HCT116 (cell line): ENCODE measurements at regions not wholly inside any gene's neighbourhood (a gene's known extent, or its start where the extent isn't known, plus 50 kb on each side); places are given as distances from the start of the nearest gene placed in this dataset.

Experiments used
- ATAC-seq: fragments of 200-7000 bp; cut with Tn5 transposase; 2 replicates; pipeline ENCODE4 v1.9.1; 2020; ENCODE audit warnings: mild to moderate bottlenecking, moderate library complexity
- BruUV-seq: library from RNA; stranded (reverse); fragments of 400-500 nt; replicated peaks from 2 replicates; lab custom pipeline; 2021; lab: Mats Ljungman, UMichigan
- CTCF ChIA-PET: fragments of 300-600 bp; sonication (Branson Sonifier 250); formaldehyde crosslinking; loops from one replicate; lab custom pipeline; 2021; ENCODE audit warnings: antibody characterized with exemption; lab: Charles Lee
- POLR2A ChIA-PET: fragments of 300-600, 350-600 bp; sonication (Branson Sonifier 250); formaldehyde crosslinking; loops from one replicate; lab custom pipeline; 2021; ENCODE audit warnings: antibody characterized with exemption; lab: Charles Lee
- RAD21 ChIA-PET, 2 experiments: fragments of 300-600 bp; sonication (Branson Sonifier 250); formaldehyde crosslinking; loops; one replicate each; lab custom pipeline; 2023; ENCODE audit warnings: low total read pairs in 2 of 2; ENCODE audit not compliant: uncharacterized antibody in 2 of 2, unreplicated experiment in 2 of 2, low non-redundant PET in 1 of 2; lab: Charles Lee
- DNase-seq: peaks from one replicate; pipeline ENCODE4 v3.0.0-alpha.2; 2010; ENCODE audit warnings: low read depth, low spot score
- H2AFZ ChIP-seq: fragments of 200-600 bp; shearing (Covaris generic), sonication (generic); 2 replicates; pipeline ENCODE4 v1.6.1; 2017; ENCODE audit warnings: low read depth, mixed run types, mixed read lengths, antibody characterized with exemption, low read length; ENCODE audit not compliant: poor library complexity, severe bottlenecking
- H3K27ac ChIP-seq: 2 replicates; pipeline ENCODE4 v1.5.1; 2012; ENCODE audit warnings: low read depth, low read length
- H3K27me3 ChIP-seq: fragments of 200-600 bp; sonication (generic); 2 replicates; pipeline ENCODE4 v1.6.1; 2016; ENCODE audit warnings: mixed run types, low read length, mixed read lengths; ENCODE audit not compliant: insufficient read depth
- H3K36me3 ChIP-seq, 2 experiments: fragments of 200-500 bp in 1 of 2; fragments of 200-600 bp in 1 of 2; sonication (Bioruptor generic) in 1 of 2; sonication (generic) in 1 of 2; 2 replicates each; pipeline versions ENCODE4 v1.5.1 to v1.6.1; 2014 to 2016; ENCODE audit warnings: low read length in 2 of 2, inconsistent platforms in 1 of 2, mixed read lengths in 1 of 2, mixed run types in 1 of 2; ENCODE audit not compliant: insufficient read depth in 2 of 2, control insufficient read depth in 1 of 2
- H3K4me1 ChIP-seq, 2 experiments: fragments of 200-600 bp in 1 of 2; sonication (generic) in 1 of 2; 2 replicates each; pipeline versions ENCODE4 v1.5.1 to v1.6.1; 2012 to 2017; ENCODE audit warnings: low read length in 2 of 2, inconsistent platforms in 1 of 2, mild to moderate bottlenecking in 1 of 2, mixed read lengths in 1 of 2, mixed run types in 1 of 2, moderate library complexity in 1 of 2; ENCODE audit not compliant: insufficient read depth in 2 of 2, control insufficient read depth in 1 of 2
- H3K4me2 ChIP-seq: fragments of 200-600 bp; sonication (generic); 2 replicates; pipeline ENCODE4 v1.6.1; 2017; ENCODE audit warnings: mixed run types, low read length, mixed read lengths
- H3K4me3 ChIP-seq, 2 experiments: fragments of 200-600 bp in 1 of 2; sonication (generic) in 1 of 2; replicated peaks in 1 of 2; 2 replicates each; pipeline ENCODE4 v1.5.1; 2011 to 2016; ENCODE audit warnings: low read length in 2 of 2, control low read depth in 1 of 2, low read depth in 1 of 2, mild to moderate bottlenecking in 1 of 2, mixed read lengths in 1 of 2, mixed run types in 1 of 2
- H3K79me2 ChIP-seq: fragments of 200-600 bp; sonication (generic); 2 replicates; pipeline ENCODE4 v1.6.1; 2017; ENCODE audit warnings: mild to moderate bottlenecking, mixed run types, low read length, moderate library complexity, mixed read lengths; ENCODE audit not compliant: insufficient read depth
- H3K9ac ChIP-seq: fragments of 200-600 bp; sonication (generic); 2 replicates; pipeline ENCODE4 v1.6.1; 2016; ENCODE audit warnings: low read length, mixed read lengths
- H3K9me2 ChIP-seq: fragments of 200-600 bp; sonication (generic), shearing (Covaris generic); 2 replicates; pipeline ENCODE4 v1.6.1; 2017; ENCODE audit warnings: mixed run types, mild to moderate bottlenecking, moderate library complexity; ENCODE audit not compliant: insufficient read depth
- H3K9me3 ChIP-seq, 2 experiments: fragments of 200-500 bp in 1 of 2; fragments of 200-600 bp in 1 of 2; sonication (Bioruptor generic) in 1 of 2; sonication (generic) in 1 of 2; 2 replicates each; pipeline ENCODE4 v1.6.1; 2014 to 2017; ENCODE audit warnings: low read length in 2 of 2, mixed read lengths in 2 of 2, inconsistent platforms in 1 of 2, low read depth in 1 of 2, mild to moderate bottlenecking in 1 of 2, mixed run types in 1 of 2, moderate library complexity in 1 of 2; ENCODE audit not compliant: control insufficient read depth in 1 of 2, insufficient read depth in 1 of 2
- H4K20me1 ChIP-seq: fragments of 200-600 bp; sonication (generic), shearing (Covaris generic); 2 replicates; pipeline ENCODE4 v1.6.1; 2017; ENCODE audit warnings: mixed run types, mild to moderate bottlenecking, moderate library complexity; ENCODE audit not compliant: insufficient read depth
- CBX3 ChIP-seq: IDR thresholded peaks from 2 replicates; pipeline ENCODE4 v1.6.1; 2012; ENCODE audit warnings: low read depth
- CEBPB ChIP-seq: IDR thresholded peaks from 2 replicates; pipeline ENCODE4 v1.6.1; 2012; ENCODE audit warnings: low read depth
- EGR1 ChIP-seq: IDR thresholded peaks from 2 replicates; pipeline ENCODE4 v1.6.1; 2012; ENCODE audit warnings: low read depth
- EZH2phosphoT487 ChIP-seq: fragments of 200-600 bp; IDR thresholded peaks from 2 replicates; pipeline ENCODE4 v1.6.1; 2018; ENCODE audit warnings: antibody characterized with exemption, borderline replicate concordance
- FOSL1 ChIP-seq: IDR thresholded peaks from 2 replicates; pipeline ENCODE4 v1.6.1; 2012; ENCODE audit warnings: low read depth
- POLR2A ChIP-seq: IDR thresholded peaks from 2 replicates; pipeline ENCODE4 v1.7.0; 2011; ENCODE audit warnings: borderline replicate concordance; ENCODE audit not compliant: insufficient read depth, insufficient read length; ENCODE audit errors: extremely low read depth
- POLR2AphosphoS5 ChIP-seq: IDR thresholded peaks from 2 replicates; pipeline ENCODE4 v1.6.1; 2011; ENCODE audit warnings: mild to moderate bottlenecking, low read depth, low read length, moderate library complexity
- SP1 ChIP-seq: IDR thresholded peaks from 2 replicates; pipeline ENCODE4 v1.6.1; 2012; ENCODE audit warnings: low read depth
- YY1 ChIP-seq: IDR thresholded peaks from 2 replicates; pipeline ENCODE4 v1.6.1; 2011; ENCODE audit warnings: low read length, low read depth, moderate library complexity, mild to moderate bottlenecking; ENCODE audit not compliant: insufficient replicate concordance; ENCODE audit errors: extremely low read depth
- ZNF274 ChIP-seq: fragments of 200-500 bp; sonication (Bioruptor generic); IDR thresholded peaks from 2 replicates; pipeline ENCODE4 v1.6.1; 2014; ENCODE audit warnings: mild to moderate bottlenecking, low read depth, low read length, inconsistent platforms
- intact Hi-C: fragments of 100-400 bp; cut with micrococcal nuclease; formaldehyde crosslinking; loops from 2 replicates; pipeline ENCODE4 v1.10.0; 2022
- TF ChIP-seq, protein P1 (sequence below): IDR thresholded peaks from 2 replicates; pipeline ENCODE4 v1.6.1; 2012
- TF ChIP-seq, protein P2 (sequence below): IDR thresholded peaks from 2 replicates; pipeline ENCODE4 v1.6.1; 2012; ENCODE audit warnings: low read depth
- TF ChIP-seq, protein P3 (sequence below): IDR thresholded peaks from 2 replicates; pipeline ENCODE4 v1.6.1; 2012
- TF ChIP-seq, protein P4 (sequence below), 3 experiments: fragments of 200-600 bp in 1 of 3; sonication (generic) in 1 of 3; IDR thresholded peaks in 2 of 3; conservative IDR thresholded peaks in 1 of 3; 2 replicates each; pipeline ENCODE4 v1.5.1; 2012 to 2017; ENCODE audit warnings: low read depth in 2 of 3, low read length in 2 of 3, antibody characterized with exemption in 1 of 3, borderline replicate concordance in 1 of 3, control low read depth in 1 of 3, mild to moderate bottlenecking in 1 of 3, mixed read lengths in 1 of 3, mixed run types in 1 of 3, moderate library complexity in 1 of 3; ENCODE audit not compliant: insufficient read depth in 1 of 3

DNA sequence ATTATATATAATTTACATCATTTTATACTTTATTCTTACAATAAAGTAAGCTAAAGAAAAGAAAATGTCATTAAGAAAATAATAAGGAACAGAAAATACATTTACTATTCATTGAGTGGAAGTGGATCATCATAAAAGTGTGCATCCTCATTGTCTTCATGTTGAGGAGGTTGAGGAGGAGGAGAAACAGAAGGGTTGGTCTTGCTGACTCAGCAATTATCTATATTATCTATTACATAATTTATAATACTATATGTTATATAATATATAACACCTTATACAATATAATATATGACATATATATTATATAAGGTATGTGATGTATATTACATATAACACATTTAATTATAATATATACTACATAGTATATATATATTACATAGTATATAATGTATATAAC is 558.5 kb upstream of the AMELY start (continued):
- TF ChIP-seq CBX3 (no peak), FOSL1 (no peak)
- TF ChIP-seq, protein P1, sequence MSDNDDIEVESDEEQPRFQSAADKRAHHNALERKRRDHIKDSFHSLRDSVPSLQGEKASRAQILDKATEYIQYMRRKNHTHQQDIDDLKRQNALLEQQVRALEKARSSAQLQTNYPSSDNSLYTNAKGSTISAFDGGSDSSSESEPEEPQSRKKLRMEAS, result no peak
- TF ChIP-seq, protein P2, sequence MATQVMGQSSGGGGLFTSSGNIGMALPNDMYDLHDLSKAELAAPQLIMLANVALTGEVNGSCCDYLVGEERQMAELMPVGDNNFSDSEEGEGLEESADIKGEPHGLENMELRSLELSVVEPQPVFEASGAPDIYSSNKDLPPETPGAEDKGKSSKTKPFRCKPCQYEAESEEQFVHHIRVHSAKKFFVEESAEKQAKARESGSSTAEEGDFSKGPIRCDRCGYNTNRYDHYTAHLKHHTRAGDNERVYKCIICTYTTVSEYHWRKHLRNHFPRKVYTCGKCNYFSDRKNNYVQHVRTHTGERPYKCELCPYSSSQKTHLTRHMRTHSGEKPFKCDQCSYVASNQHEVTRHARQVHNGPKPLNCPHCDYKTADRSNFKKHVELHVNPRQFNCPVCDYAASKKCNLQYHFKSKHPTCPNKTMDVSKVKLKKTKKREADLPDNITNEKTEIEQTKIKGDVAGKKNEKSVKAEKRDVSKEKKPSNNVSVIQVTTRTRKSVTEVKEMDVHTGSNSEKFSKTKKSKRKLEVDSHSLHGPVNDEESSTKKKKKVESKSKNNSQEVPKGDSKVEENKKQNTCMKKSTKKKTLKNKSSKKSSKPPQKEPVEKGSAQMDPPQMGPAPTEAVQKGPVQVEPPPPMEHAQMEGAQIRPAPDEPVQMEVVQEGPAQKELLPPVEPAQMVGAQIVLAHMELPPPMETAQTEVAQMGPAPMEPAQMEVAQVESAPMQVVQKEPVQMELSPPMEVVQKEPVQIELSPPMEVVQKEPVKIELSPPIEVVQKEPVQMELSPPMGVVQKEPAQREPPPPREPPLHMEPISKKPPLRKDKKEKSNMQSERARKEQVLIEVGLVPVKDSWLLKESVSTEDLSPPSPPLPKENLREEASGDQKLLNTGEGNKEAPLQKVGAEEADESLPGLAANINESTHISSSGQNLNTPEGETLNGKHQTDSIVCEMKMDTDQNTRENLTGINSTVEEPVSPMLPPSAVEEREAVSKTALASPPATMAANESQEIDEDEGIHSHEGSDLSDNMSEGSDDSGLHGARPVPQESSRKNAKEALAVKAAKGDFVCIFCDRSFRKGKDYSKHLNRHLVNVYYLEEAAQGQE, result no peak

DNA sequence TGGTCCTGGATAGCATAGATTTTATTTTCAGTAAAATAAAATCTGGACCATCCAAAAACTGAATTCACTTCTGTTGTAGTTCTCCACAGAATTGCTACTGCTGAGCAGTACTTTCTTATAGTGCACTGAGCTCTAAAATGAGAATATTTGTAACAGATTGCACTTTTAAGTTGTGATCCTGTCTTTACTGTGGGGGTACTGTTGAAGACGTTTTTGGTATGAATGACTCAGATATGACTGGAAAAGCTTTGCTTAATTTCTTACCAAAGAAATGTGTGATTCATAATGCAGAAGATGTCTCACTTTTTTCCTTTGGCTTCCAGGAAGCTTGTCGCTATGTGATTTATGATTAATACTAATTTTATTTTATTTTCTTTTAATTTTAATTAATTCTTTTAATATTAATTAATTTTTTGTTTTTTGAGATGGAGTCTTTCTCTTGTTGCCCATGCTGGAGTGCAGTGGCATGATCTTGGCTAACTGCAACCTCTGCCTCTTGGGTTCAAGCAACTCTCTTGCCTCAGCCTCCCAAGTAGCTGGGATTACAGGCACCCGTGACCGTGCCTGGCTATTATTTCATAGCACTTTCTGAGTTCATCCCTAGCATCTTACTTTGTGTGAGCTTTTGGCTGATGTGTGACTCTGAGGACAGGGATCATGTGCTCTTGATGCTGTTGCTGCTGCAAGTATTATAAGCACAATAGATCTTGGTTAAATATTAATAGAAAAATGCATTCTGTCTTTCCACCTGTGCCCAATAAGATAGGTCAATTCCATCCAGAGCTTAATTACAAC is 557.6 kb upstream of the AMELY start:
- intact Hi-C loops, result no loop called here
- H3K79me2 ChIP-seq, result no peaks in the 10 kb centered on the region
- ChIA-PET RAD21 (no interaction called here), POLR2A (no interaction called here), CTCF (no interaction called here)
- DNase-seq (no peak), ATAC-seq (no peak)
- no peak overlapping the region for H2AFZ ChIP-seq
- no peaks in the 10 kb centered on the region for H3K27me3 ChIP-seq
- BruUV-seq, result no TSS peak
- H3K36me3 ChIP-seq, result no peaks in the 10 kb centered on the region
- no peaks in the 10 kb centered on the region for H3K4me1 ChIP-seq
- no peaks in the 10 kb centered on the region for H3K9me2 ChIP-seq
- no peak overlapping the region for H3K9ac ChIP-seq
- no peak overlapping the region for H3K27ac ChIP-seq
- no peaks in the 10 kb centered on the region for H3K9me3 ChIP-seq
- no peak overlapping the region for H3K4me3 ChIP-seq
- H4K20me1 ChIP-seq, result no peaks in the 10 kb centered on the region
- no peak overlapping the region for H3K4me2 ChIP-seq
- TF ChIP-seq POLR2AphosphoS5 (no peak), EGR1 (no peak), SP1 (no peak), ZNF274 (no peak), YY1 (no peak), EZH2phosphoT487 (no peak), POLR2A (no peak), CEBPB (no peak)
- TF ChIP-seq, protein P3, sequence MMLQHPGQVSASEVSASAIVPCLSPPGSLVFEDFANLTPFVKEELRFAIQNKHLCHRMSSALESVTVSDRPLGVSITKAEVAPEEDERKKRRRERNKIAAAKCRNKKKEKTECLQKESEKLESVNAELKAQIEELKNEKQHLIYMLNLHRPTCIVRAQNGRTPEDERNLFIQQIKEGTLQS, result no peak
- TF ChIP-seq, protein P1, result no peak
- TF ChIP-seq, protein P2, result no peak
- TF ChIP-seq, protein P4, sequence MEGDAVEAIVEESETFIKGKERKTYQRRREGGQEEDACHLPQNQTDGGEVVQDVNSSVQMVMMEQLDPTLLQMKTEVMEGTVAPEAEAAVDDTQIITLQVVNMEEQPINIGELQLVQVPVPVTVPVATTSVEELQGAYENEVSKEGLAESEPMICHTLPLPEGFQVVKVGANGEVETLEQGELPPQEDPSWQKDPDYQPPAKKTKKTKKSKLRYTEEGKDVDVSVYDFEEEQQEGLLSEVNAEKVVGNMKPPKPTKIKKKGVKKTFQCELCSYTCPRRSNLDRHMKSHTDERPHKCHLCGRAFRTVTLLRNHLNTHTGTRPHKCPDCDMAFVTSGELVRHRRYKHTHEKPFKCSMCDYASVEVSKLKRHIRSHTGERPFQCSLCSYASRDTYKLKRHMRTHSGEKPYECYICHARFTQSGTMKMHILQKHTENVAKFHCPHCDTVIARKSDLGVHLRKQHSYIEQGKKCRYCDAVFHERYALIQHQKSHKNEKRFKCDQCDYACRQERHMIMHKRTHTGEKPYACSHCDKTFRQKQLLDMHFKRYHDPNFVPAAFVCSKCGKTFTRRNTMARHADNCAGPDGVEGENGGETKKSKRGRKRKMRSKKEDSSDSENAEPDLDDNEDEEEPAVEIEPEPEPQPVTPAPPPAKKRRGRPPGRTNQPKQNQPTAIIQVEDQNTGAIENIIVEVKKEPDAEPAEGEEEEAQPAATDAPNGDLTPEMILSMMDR (IDR thresholded peaks at IDR 0.05 in 2 of 3, conservative IDR thresholded peaks at IDR 0.05 in 1 of 3; ENCODE audit: borderline replicate concordance in 1 of 3, insufficient read depth in 1 of 3, low read depth in 2 of 3, low read length in 2 of 3), result no peak
